HFFc6 (cell line): ENCODE measurements at regions not wholly inside any gene's neighbourhood (a gene's known extent, or its start where the extent isn't known, plus 50 kb on each side); places are given as distances from the start of the nearest gene placed in this dataset.
"Not testable (repeated sequence)": the region's sequence is repeated elsewhere in the genome, so short reads cannot be mapped to it uniquely, and the experiment has no call there.

ENCODE experiments used
- DNase-seq: peaks from one replicate; pipeline ENCODE4 v3.0.0-alpha.2; 2018
- H3K27ac Mint-ChIP-seq: 2 replicates; pipeline ENCODE4 v1.8.0; 2020; ENCODE audit warnings: mild to moderate bottlenecking, mixed read lengths
- H3K27me3 Mint-ChIP-seq: 2 replicates; pipeline ENCODE4 v1.8.0; 2021; ENCODE audit warnings: mild to moderate bottlenecking, moderate library complexity, mixed read lengths; ENCODE audit not compliant: insufficient read depth
- H3K36me3 Mint-ChIP-seq: 2 replicates; pipeline ENCODE4 v1.8.0; 2021; ENCODE audit warnings: low read depth, mixed read lengths
- H3K4me1 Mint-ChIP-seq: 2 replicates; pipeline ENCODE4 v1.8.0; 2020; ENCODE audit warnings: low read depth, mixed read lengths
- H3K4me3 Mint-ChIP-seq: 2 replicates; pipeline ENCODE4 v1.8.0; 2020; ENCODE audit warnings: mild to moderate bottlenecking, moderate library complexity, mixed read lengths
- H3K9me3 Mint-ChIP-seq: 2 replicates; pipeline ENCODE4 v1.8.0; 2020; ENCODE audit warnings: mild to moderate bottlenecking, mixed read lengths
- CTCF ChIP-seq: fragments of 200-600 bp; sonication (generic); IDR thresholded peaks from 2 replicates; pipeline ENCODE4 v1.5.0; 2021; ENCODE audit warnings: antibody characterized with exemption, mild to moderate bottlenecking

- Mint-ChIP-seq H3K27me3 (no peaks in the 10 kb centered on the region), H3K4me1 (peaks cover 18% of the 10 kb centered on the region), H3K36me3 (no peaks in the 10 kb centered on the region; the same call in 1 of the 2 replicates), H3K4me3 (peak overlapping the region; percentile 91), H3K9me3 (no peaks in the 10 kb centered on the region), H3K27ac (peak overlapping the region; percentile 91)
- no peak for DNase-seq
- TF ChIP-seq CTCF, result no peak
These were observed 93.8 kb upstream of the PLEKHM1 start for GRCh38 chr17:45584092-45585036.

GRCh38 chr17:45585037-45585733, 94.7 kb upstream of the PLEKHM1 start:
- not testable (repeated sequence) for H3K36me3 Mint-ChIP-seq, H3K27me3 Mint-ChIP-seq
- peak overlapping the region; percentile 81 for H3K27ac Mint-ChIP-seq

GRCh38 chr17:45585794-45586650, 95.5 kb upstream of the PLEKHM1 start:
- H3K4me3 Mint-ChIP-seq, result peak overlapping the region; percentile 91
- H3K27ac Mint-ChIP-seq, result peak overlapping the region; percentile 81
- peak; percentile 55 for TF ChIP-seq CTCF
- H3K4me1 Mint-ChIP-seq, result peaks cover 18% of the 10 kb centered on the region
- H3K27me3 Mint-ChIP-seq, H3K9me3 Mint-ChIP-seq, H3K36me3 Mint-ChIP-seq: not testable (repeated sequence)
- DNase-seq, result peak; percentile 39

More at GRCh38 chr17:45585037-45585733, 94.7 kb upstream of the PLEKHM1 start:
- peak; percentile 22; the same call in 1 of the 2 replicates for TF ChIP-seq CTCF
- peak; percentile 53 for DNase-seq
- peak overlapping the region; percentile 91 for H3K4me3 Mint-ChIP-seq
- H3K9me3 Mint-ChIP-seq, result not testable (repeated sequence)
- H3K4me1 Mint-ChIP-seq, result peaks cover 18% of the 10 kb centered on the region

GRCh38 chr17:45586651-45586934, 96.1 kb upstream of the PLEKHM1 start:
- H3K4me1 Mint-ChIP-seq, result peaks cover 18% of the 10 kb centered on the region
- not testable (repeated sequence) for H3K36me3 Mint-ChIP-seq, H3K27me3 Mint-ChIP-seq, DNase-seq, H3K4me3 Mint-ChIP-seq, H3K9me3 Mint-ChIP-seq, H3K27ac Mint-ChIP-seq

GRCh38 chr17:45592433-45592923, 102.0 kb upstream of the PLEKHM1 start:
- H3K27ac Mint-ChIP-seq, result not testable (repeated sequence)

GRCh38 chr17:45596347-45596746, 105.8 kb upstream of the PLEKHM1 start:
- H3K4me1 Mint-ChIP-seq, H3K27ac Mint-ChIP-seq, H3K27me3 Mint-ChIP-seq, H3K36me3 Mint-ChIP-seq, H3K4me3 Mint-ChIP-seq, DNase-seq, H3K9me3 Mint-ChIP-seq: not testable (repeated sequence)

More at GRCh38 chr17:45592433-45592923, 102.0 kb upstream of the PLEKHM1 start:
- peak; percentile 85 for TF ChIP-seq CTCF
- not testable (repeated sequence) for H3K4me1 Mint-ChIP-seq, H3K27me3 Mint-ChIP-seq, H3K36me3 Mint-ChIP-seq, H3K9me3 Mint-ChIP-seq, H3K4me3 Mint-ChIP-seq
- DNase-seq, result peak; percentile 21

GRCh38 chr17:45600052-45601012, 109.8 kb upstream of the PLEKHM1 start:
- not testable (repeated sequence) for H3K36me3 Mint-ChIP-seq, H3K4me3 Mint-ChIP-seq, H3K9me3 Mint-ChIP-seq, H3K27me3 Mint-ChIP-seq, H3K4me1 Mint-ChIP-seq, H3K27ac Mint-ChIP-seq, DNase-seq

- H3K9me3 Mint-ChIP-seq, DNase-seq, H3K27me3 Mint-ChIP-seq, H3K4me1 Mint-ChIP-seq, H3K27ac Mint-ChIP-seq, H3K36me3 Mint-ChIP-seq, H3K4me3 Mint-ChIP-seq: not testable (repeated sequence)
These were observed 110.5 kb upstream of the PLEKHM1 start for GRCh38 chr17:45601013-45601412.
